HG02798 (cell line): ENCODE measurements at regions not wholly inside any gene's neighbourhood (a gene's known extent, or its start where the extent isn't known, plus 50 kb on each side); places are given as distances from the start of the nearest gene placed in this dataset.

Experiments used
- ATAC-seq: cut with Tn5 transposase; IDR thresholded peaks from one replicate; pipeline ENCODE4 v1.9.1; 2021; ENCODE audit warnings: mild to moderate bottlenecking; ENCODE audit not compliant: unreplicated experiment, poor library complexity

DNA sequence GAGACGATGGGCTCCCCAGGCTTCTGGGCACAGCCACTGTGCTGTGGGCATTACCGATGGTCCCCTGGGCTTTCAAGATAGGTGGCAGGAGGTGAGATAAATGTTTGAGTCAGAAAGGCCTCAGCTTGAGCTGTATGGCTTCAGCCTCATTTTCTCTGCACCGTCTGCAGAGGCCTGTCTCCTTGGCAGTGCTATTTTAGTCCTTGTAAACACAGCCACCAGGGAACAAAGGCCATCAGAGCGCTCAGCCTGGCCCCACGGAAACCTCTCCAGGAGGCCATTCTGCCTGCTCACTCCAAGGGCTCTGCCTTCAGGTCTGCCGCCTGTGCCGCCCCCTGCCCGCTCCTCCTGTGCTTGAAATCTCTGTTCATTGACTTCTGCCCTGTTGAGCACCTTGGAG, 1424.9 kb downstream of the TBC1D22A start:
- ATAC-seq, result no peak

DNA sequence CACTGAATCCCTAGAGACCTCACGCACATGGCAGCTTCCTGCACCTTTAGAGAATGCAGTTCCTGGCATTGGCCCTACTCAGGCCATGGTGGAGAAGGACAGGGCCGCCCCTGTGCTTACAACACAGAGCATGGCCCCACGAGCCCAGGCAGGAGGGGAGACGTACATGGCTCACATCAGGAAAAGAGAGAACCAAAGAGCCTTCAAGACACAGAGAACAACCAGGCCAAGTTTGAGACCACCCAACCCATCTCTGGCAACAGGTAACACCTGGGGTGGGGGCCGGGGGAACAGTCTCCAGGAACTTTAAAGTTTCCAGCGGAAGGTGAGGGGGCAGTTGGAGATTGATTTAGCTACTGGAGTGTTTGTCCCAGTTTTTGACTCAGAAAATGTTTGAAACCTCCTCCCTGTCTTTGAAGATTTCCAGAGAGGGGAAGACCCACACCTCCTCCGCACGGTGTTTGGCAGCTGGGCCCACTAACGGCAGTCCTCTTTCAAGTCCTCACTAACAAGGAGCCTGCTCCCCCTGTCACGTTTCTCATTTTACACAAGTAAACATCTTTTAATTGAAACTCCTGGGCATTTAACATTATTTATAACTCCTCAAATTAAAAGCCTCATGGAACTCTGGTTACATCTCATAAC, 1423.8 kb downstream of the TBC1D22A start:
- no peak for ATAC-seq

DNA sequence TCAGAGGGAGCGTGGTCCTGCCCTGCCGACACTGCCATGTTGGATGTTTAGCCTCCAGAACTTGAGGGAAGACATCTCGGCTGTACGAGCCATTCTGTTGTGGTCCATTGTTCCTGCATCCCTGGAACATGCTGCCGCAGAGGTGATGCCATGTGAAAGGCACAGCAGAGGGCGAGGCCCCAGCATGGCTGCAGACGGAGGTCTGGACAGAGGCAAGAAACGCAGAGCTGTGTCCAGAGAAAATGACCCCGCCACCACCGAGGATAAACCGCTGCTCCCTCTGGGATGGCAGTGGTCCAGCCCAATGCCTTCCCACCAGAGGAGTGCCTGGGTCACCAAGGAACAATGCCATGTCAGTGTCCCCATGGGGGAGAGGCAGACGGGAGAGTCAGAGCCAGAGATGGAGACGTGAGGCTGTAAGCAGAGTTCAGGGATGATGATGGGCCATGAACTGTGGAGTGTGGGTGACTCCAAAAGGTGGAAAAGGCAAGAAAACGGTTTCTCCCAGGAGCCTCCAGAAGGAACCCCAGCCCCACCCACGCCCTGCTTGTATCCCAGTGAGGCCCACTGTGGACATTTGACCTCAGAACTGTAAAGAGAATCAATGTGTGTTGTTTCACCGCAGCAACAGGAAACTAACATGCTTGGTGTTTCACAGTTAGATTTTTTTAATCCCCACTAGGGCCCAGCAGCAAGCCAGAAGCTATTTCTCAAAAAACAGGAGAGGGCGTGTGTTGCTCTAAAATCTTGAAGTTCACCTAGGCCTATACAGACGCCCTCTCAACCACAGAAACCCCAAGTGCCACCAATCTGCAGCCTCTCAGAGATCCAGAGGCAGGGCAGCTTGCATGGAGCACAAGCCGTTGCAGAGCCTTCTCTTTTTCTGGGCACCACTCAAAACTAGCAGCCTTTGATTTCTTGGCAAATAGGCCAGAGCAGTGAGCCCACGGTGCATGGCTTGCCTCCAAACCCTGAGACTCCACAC, 1422.9 kb downstream of the TBC1D22A start:
- no peak for ATAC-seq

DNA sequence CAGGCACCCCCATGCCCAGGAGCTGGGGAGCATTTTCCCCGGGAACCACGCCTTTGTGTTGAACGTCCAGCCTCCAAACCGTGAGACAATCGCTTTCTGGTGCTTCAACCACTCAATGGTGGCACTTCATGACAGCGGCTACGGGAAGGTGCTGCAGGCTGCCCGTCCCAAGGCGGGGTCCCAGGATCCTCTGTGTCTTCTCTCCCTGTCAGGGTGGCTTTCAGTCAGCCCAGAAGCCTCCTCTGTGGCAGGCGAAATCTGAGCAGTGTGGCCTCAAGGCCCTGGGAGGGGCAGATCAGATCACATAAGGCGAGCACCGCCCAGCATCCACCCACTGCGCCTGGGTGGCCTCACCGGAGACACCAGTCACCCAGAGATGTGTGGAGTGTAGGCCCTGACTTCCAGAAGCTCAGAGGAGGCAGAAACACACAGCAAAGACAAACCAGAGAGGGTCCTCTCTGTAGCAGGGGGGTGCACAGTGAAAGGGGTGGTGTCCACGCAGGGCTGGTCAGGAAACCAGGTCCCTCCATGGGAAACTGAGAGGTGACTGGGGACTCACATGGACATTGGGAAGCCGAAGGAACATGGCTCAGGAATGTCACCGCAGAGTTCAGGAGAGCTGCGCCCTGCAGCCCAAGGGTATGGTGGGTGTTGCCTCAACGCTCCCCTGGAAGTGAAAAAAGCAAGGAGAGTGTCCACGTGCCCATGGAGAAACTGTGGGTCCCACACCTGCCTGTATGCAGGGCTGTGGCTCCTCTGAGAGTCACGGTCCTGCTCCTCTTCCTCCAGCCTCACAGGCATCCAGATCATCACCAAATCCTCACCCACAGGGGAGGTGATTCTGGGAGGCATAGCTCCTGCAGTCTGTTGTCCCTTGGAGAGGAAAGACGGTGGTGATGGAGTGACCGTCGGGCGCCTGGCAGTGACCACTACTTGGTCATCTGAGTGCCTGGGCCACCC, 1420.7 kb downstream of the TBC1D22A start:
- ATAC-seq, result no peak

DNA sequence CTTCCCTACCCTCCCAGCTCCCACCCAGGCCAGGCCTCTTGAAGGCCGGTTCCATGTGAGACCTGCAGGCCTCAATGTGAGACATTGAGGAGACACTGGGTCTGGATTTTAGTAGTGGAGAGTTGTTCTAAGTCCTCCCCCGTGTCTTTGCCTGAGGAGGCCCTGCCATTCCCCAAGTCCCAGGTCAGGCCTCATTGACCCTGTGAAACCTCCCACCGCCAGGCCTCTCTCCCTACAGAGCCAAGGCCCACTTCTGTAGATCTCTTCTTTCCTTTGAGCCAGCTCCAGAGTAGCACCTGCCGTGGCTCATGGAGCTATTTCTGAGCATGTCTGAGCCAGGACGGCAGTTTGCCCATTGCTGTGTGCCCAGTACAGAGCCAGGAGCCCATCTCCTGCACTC, 1419.6 kb downstream of the TBC1D22A start:
- ATAC-seq, result no peak

DNA sequence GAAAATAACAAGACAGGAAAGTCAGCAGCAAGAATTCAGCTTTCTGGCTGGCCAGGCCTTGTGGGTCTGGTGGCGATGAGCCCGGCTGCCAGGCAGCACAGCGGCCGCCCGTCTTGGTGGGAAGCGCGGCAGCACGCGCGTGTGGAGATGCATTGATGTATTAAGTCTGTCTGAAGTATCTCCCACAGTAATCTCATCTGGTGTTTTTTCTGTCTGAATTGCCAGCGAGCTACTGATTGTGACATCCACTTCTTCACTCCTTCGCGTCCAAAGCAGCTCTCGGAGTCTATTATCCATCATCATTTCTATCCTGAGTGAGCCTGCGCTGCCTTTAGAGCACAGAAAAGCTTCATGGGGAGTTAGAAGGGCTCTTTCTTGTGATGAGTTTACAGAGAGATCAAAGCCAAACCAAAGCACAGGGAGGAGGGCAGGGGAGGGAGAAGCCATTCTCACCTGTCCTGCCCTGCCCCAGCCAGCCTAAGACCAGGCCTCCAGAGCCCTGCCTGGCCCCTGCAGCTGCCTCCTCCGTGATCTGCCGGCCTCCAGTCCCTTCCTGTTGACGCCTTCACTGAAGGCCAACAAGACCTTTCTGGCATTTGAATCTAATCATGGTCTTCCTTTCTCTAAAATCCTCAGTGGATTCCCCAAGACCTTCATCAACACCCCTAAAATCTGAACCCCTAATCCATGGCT, 1419.0 kb downstream of the TBC1D22A start:
- ATAC-seq, result no peak

DNA sequence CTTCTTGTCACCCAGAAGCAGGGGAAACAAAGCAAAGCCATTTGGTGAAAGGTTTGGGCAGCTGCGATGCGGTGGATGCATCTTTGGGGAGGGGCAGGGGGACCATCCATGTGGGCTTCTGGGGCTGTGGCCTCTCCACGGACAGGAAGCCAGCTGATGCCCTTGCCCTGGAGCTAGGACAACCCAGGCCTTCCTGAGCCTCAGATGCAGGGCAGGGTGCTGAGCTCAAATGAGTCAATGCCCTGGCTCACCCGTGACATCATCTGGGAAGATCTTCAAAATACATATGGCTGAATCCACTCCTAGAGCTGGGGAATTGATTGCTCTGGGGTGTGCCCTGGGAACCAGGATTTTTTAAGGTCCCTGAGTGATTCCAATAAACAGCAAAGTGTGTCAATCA, 1418.2 kb downstream of the TBC1D22A start:
- no peak for ATAC-seq

DNA sequence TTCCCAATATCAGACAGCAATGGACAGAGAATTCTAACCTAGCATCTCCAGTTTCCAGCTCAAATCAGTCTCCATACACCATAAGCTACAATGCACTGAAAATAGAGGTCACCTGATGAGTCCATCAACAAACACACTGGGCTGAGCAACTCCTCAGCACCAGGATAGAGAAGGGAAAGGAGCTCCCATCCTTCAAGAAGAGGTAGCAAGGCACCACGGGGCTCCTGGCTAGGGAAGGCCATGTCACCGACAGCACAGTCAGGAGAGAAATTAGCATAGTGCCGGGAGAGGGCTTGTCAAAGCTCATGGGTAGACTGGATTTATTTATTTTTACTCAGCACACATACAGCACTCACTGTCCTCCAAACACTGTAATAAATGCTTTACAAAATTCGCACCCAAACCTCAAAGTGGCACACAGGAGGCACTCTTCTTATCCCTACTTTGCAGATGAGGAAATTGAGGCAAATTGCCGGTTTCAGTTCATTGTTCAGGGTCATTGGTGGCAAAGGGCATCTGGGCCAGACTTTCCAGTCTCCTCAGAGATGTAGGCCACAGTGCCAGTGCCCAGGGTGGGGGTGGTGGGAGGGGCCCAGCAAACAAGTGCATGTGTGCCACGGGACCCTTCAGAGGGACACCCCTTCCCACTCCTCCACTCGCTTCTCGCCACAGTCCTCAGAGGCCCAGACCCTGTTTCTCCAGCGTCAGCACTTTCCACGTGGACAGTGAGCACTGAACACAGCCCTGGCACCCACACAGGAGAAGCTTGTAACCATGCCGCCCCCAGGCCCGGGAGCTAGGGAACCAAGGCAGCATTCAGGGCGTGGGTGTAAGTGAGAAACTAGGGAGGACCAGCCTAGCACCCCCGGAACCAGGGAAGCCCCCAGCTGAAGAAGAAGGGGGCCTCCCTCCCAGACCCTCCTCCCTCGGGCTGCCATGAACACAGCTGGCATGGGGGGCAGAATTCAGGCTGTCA, 1417.4 kb downstream of the TBC1D22A start:
- ATAC-seq, result no peak

DNA sequence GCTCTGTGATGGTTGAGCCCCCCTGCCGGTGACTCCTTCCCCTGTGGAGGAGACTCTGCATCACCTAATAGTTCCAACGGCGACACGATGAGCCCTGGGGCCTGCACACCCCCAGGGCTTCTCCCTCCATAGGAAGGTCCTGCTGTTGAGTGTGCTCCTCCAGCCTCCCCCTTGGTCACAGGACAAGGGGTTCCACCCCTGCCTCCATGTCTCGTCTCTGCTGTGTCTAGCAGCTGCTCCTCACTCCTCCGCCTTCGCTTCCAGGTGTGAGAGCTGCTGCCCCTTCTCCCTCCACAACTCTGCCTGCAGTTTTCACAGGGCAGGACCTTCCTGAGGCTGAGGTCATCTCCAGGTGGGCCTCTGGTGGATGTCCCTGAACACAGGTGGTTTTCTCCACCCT, 1416.1 kb downstream of the TBC1D22A start:
- no peak for ATAC-seq

DNA sequence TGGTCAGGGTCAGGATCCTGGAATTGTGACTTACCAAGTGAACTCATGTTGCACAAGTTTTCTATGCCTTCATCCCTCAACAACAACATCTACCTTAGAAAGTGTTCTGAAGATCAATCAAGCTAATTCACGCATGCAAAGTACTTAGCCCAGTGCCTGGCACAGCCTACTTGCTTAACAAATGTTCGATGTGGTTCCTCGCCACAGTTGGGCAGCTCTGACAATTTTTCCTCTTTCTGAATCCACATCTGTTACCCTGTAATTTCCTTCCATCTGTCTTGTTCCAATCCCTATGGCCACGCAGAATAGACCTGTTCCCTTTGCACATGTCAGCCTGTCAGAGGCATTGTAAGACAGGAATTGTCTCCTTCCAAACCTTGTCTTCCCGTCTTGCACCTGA, 1415.2 kb downstream of the TBC1D22A start:
- ATAC-seq, result no peak

DNA sequence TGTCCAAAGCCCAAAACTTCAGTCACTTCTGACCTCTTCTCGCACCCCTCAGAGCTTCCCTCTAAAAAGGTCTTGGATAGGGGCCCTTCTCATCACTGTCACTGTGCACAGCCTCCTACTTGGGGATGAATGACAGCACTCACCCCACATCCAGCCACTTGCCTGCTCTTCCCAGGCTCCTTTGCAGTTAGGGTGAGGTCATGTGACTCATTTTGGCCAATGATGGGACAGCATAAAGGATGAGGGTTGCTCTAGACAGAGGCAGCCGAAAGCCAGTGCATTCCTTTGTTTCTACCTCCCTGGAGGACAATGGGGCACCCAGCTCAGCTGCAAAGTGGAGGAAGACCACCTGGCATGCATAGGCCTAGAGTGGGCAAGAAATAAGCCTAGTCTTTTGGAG, 1413.3 kb downstream of the TBC1D22A start:
- no peak for ATAC-seq

DNA sequence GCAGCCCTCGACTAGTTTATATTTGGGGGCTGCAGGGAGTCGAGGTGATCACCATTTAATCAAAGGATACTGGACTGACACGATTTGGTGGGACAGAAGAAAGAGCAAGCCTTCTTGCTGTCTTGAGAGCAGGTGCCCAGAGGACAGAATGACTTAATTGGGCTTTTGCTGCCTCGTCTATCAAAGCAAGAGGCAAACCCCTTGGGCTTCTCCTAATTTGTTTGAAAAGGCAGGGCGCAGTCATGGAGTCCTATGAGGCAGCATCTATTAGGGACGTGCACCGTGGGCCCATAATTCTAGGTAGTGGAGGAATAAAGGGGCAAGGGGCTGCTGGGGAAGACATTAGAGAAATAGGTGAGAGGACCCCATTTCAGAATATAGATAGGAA, 1411.3 kb downstream of the TBC1D22A start:
- no peak for ATAC-seq

DNA sequence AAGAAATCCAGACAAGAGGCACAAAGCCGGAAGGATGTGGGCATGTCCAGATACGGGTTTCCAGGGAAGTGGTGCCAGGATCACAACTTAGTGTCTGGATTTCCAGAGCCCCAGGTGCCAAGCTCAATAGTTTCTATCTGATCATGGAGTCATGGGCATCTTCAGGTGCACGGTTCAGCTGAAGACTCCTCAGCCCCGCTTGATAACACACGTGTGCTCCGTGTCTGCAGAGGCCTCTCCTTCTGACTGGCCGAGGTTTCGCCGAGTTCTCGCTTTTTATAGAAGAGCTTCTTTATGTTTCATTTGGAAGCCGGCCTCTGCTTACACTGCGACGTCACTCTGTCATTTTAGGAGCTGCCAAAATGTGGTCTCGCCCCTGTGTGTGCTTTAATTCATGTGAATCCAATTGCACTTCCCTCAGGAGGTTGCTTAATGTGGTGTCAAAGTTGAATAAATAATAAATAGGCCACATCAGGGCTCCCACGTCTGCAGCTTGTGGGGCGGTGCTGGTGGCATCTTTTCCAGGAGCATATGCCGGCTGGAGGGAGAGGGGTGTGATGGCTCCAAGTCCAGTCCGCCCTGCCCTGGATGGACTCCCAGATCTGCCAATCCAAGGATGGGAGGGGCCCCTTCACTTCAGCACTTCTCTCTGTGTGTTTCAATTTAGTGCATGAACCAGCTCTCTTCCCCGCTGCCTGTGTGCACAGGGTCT, 1410.8 kb downstream of the TBC1D22A start:
- no peak for ATAC-seq

DNA sequence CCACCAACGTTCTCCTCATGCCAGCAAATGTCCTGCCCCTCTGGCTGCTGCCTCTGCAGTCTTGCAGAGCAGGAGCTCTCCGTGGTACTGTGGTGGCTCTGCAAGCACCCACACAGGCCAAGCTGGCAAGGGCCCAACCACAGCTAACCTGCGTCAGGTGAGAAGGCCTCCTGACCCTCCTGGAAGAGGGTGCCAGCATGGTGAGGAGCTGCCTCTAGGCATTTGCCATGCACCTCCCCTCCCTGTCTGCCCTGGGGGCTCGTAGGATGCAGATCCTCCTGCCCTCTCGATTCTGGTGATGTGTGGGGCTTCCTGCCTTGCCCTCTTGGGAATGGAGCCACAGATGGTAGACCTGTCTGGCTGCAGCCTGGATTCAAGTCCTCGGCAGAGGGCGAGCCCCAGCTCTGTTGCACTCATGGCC, 1408.8 kb downstream of the TBC1D22A start:
- no peak for ATAC-seq

DNA sequence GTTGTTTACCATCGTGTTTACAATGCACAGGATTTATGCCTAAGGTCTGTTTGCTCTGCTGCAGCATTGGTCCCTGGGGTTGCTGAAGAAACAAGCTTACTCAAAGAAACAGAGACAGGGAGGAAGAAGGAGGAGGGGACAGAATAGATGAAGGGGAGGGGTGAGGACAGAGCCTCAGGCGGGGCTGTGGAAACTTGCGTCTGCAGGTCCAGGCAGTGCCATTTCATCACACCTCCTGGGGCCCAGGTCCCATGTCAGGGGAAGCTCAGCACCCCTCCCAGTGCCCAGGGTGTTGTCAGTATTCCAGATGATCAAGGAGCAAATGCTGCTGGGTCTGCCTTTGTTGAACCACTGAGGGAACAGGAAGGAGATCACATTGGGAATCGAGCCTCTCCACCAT, 1406.8 kb downstream of the TBC1D22A start:
- ATAC-seq, result no peak

DNA sequence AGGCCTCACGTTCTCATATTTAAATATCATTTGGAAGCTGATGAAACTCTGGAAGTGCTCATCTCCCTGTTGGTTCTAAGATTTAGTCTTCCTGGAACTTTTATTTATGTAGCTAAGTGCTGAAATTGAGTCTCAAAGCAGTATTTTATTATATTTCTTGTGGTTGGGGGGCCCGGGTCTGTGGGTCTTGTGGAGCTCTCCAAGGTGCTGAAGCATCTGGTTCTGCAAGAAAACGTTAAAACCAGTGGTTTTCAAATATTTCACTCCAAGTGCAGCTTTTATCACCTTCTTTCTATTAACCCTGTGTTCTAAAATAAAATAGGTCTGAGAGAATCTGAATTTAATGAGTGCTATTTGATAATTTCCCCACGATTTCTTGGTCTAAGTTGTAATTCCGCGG, 1404.8 kb downstream of the TBC1D22A start:
- no peak for ATAC-seq

DNA sequence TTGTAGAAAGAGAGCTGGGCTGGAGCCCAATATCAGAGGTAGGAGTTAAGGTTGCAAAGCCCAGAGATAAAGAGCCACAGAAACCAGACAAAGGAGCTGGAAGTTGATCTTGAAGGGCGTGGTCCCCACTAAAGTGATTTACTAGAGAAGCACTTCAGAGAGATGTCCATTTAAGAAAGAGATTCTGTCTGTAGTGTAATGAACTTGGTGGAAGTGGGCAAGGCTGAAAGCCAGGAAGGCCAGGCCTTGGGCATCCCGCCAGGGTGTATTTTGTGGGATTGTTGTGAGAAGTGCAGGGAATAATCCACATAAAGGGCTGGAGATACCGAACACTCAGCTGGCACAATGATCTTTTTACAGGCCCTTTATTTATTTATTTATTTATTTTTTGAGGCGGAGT, 1398.8 kb downstream of the TBC1D22A start:
- no peak for ATAC-seq

DNA sequence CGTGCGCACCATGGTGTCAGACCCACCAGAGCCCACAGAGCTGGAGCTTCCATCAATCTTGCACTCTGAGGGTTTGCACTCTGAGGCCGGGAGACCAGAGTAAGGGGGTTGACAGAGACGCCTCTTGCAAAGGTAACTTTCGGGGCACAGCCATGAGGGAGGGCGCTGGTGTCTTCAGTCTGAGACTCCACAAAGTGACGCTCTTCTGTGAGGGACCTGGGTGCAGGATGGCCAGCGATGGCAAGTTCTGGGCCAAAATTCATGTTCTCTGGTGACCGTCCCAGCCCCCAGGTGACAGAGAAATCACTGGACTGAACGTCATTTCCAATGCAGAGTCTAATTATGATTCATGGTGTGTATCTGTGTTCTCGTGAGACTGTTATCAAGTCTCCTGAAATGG, 1395.2 kb downstream of the TBC1D22A start:
- ATAC-seq, result no peak
